22Rv1 (cell line): ENCODE measurements at regions not wholly inside any gene's neighbourhood (a gene's known extent, or its start where the extent isn't known, plus 50 kb on each side); places are given as distances from the start of the nearest gene placed in this dataset.

Source experiments
- CTCF ChIP-seq: fragments of 450-650 bp; IDR thresholded peaks from 2 replicates; pipeline ENCODE4 v1.5.1; 2017; ENCODE audit warnings: mild to moderate bottlenecking
- ZFX ChIP-seq: fragments of 450-650 bp; IDR thresholded peaks from 2 replicates; pipeline ENCODE4 v1.6.1; 2017; ENCODE audit warnings: antibody characterized with exemption, borderline replicate concordance

GRCh38 chr18:53610957-53611356 is 613.5 kb downstream of the MBD2 start:
- no peak for TF ChIP-seq CTCF
- no peak for TF ChIP-seq ZFX
